Occipital lobe (tissue), 1 donor: ENCODE measurements at regions not wholly inside any gene's neighbourhood (a gene's known extent, or its start where the extent isn't known, plus 50 kb on each side); places are given as distances from the start of the nearest gene placed in this dataset.
"Not testable (repeated sequence)": the region's sequence is repeated elsewhere in the genome, so short reads cannot be mapped to it uniquely, and the experiment has no call there.

Experiments used
- DNase-seq: peaks from one replicate; lab custom pipeline; 2025; lab: John Stamatoyannopoulos, UW

GRCh38 chr6:115873901-115874300, 186.8 kb downstream of the FRK start:
- DNase-seq = no peak

- no peak for DNase-seq
These were observed 190.2 kb downstream of the FRK start for GRCh38 chr6:115870464-115870863.

GRCh38 chr6:115865914-115866313, 194.8 kb downstream of the FRK start:
- no peak for DNase-seq

GRCh38 chr6:115863211-115863610, 197.5 kb downstream of the FRK start:
- no peak for DNase-seq

- DNase-seq = not testable (repeated sequence)
These were observed 199.0 kb downstream of the FRK start for GRCh38 chr6:115861658-115862057.

- not testable (repeated sequence) for DNase-seq
These were observed 201.1 kb downstream of the FRK start for GRCh38 chr6:115859577-115859976.

- DNase-seq = no peak
These were observed 205.6 kb downstream of the FRK start for GRCh38 chr6:115854866-115855665.

GRCh38 chr6:115847671-115848070, 213.0 kb downstream of the FRK start:
- no peak for DNase-seq

- DNase-seq = no peak
These were observed 216.7 kb downstream of the FRK start for GRCh38 chr6:115843945-115844344.

- no peak for DNase-seq
These were observed 218.4 kb downstream of the FRK start for GRCh38 chr6:115842338-115842737.

GRCh38 chr6:115839583-115840181, 221.0 kb downstream of the FRK start:
- DNase-seq = no peak

- no peak for DNase-seq
These were observed 221.8 kb downstream of the FRK start for GRCh38 chr6:115838763-115839401.

GRCh38 chr6:115838216-115838615, 222.5 kb downstream of the FRK start:
- DNase-seq = no peak

GRCh38 chr6:115836374-115836773, 224.3 kb downstream of the FRK start:
- DNase-seq = not testable (repeated sequence)

- no peak for DNase-seq
These were observed 225.4 kb downstream of the FRK start for GRCh38 chr6:115835314-115835713.

- DNase-seq = not testable (repeated sequence)
These were observed 226.1 kb downstream of the FRK start for GRCh38 chr6:115834542-115834941.

- DNase-seq = no peak
These were observed 227.9 kb downstream of the FRK start for GRCh38 chr6:115832786-115833185.

- no peak for DNase-seq
These were observed 228.5 kb downstream of the FRK start for GRCh38 chr6:115832186-115832585.

GRCh38 chr6:115830895-115831294, 229.8 kb downstream of the FRK start:
- DNase-seq = no peak

GRCh38 chr6:115821798-115822197, 238.9 kb downstream of the FRK start:
- no peak for DNase-seq

GRCh38 chr6:115819506-115819905, 241.2 kb downstream of the FRK start:
- no peak for DNase-seq

GRCh38 chr6:115817161-115817560, 243.5 kb downstream of the FRK start:
- DNase-seq = no peak

GRCh38 chr6:115814907-115815306, 245.8 kb downstream of the FRK start:
- DNase-seq = no peak
